ENCODE measurements at regions not wholly inside any gene's neighbourhood (a gene's known extent, or its start where the extent isn't known, plus 50 kb on each side); places are given as distances from the start of the nearest gene placed in this dataset.

GRCh38 chr5:2103940-2104339 lies 221.2 kb upstream of the IRX4 start:
- Histone ChIP-seq H3K36me3 (no peaks in the 10 kb centered on the region), H3K27ac (no peak overlapping the region), H3K4me3 (no peak overlapping the region), H3K27me3 (no peaks in the 10 kb centered on the region), H3K4me1 (no peaks in the 10 kb centered on the region), H3K9me3 (peaks cover 0 to 7% (median 4%) of the 10 kb centered on the region in 3 donors)
- in situ Hi-C loops (cut with MboI; ENCODE audit: low sequenced_read_pairs in 4 of 4) = no loop called here
- intact Hi-C loops (cut with DNase I; ENCODE audit: low total_unique reads) = no loop called here
- TF ChIP-seq POLR2A (IDR thresholded peaks at IDR 0.05) = no peak
- no peak for TF ChIP-seq CTCF (IDR thresholded peaks at IDR 0.05 in 4 of 5, conservative IDR thresholded peaks at IDR 0.05 in 1 of 5)
- ATAC-seq (no peak), DNase-seq (no peak)

- no peak for TF ChIP-seq CTCF (IDR thresholded peaks at IDR 0.05 in 4 of 5, conservative IDR thresholded peaks at IDR 0.05 in 1 of 5)
- TF ChIP-seq POLR2A (IDR thresholded peaks at IDR 0.05) = no peak
- H3K27ac ChIP-seq = no peak overlapping the region
- in situ Hi-C loops (cut with MboI; ENCODE audit: low sequenced_read_pairs in 4 of 4) = no loop called here
- H3K36me3 ChIP-seq = no peaks in the 10 kb centered on the region
- H3K4me1 ChIP-seq = no peaks in the 10 kb centered on the region
- no peak overlapping the region for H3K4me3 ChIP-seq
- intact Hi-C loops (cut with DNase I; ENCODE audit: low total_unique reads) = no loop called here
- no peak for ATAC-seq
- no peak for DNase-seq
- H3K27me3 ChIP-seq = no peaks in the 10 kb centered on the region
- peaks cover 0 to 7% (median 4%) of the 10 kb centered on the region in 3 donors for H3K9me3 ChIP-seq
Measured at GRCh38 chr5:2102819-2103776, 220.4 kb upstream of the IRX4 start.

GRCh38 chr5:2101685-2102084 lies 219.0 kb upstream of the IRX4 start:
- no peak for ATAC-seq
- no peak for DNase-seq
- H3K27me3 ChIP-seq = no peaks in the 10 kb centered on the region
- H3K36me3 ChIP-seq = no peaks in the 10 kb centered on the region
- peaks cover 0 to 2% (median 1%) of the 10 kb centered on the region in 3 donors for H3K9me3 ChIP-seq
- H3K4me3 ChIP-seq = no peak overlapping the region
- in situ Hi-C loops (cut with MboI; ENCODE audit: low sequenced_read_pairs in 4 of 4) (no loop called here), intact Hi-C loops (cut with DNase I; ENCODE audit: low total_unique reads) (no loop called here)
- TF ChIP-seq POLR2A (IDR thresholded peaks at IDR 0.05) = no peak
- no peak for TF ChIP-seq CTCF (IDR thresholded peaks at IDR 0.05 in 4 of 5, conservative IDR thresholded peaks at IDR 0.05 in 1 of 5)
- no peaks in the 10 kb centered on the region for H3K4me1 ChIP-seq
- no peak overlapping the region for H3K27ac ChIP-seq

- in situ Hi-C loops (cut with MboI; ENCODE audit: low sequenced_read_pairs in 4 of 4) = no loop called here
- TF ChIP-seq CTCF (IDR thresholded peaks at IDR 0.05 in 4 of 5, conservative IDR thresholded peaks at IDR 0.05 in 1 of 5) = no peak
- no peak for ATAC-seq
Measured at GRCh38 chr5:2096887-2097505, 214.3 kb upstream of the IRX4 start.

More at GRCh38 chr5:2096887-2097505, 214.3 kb upstream of the IRX4 start:
- Histone ChIP-seq H3K9me3 (no peaks in the 10 kb centered on the region), H3K27me3 (no peaks in the 10 kb centered on the region), H3K36me3 (no peaks in the 10 kb centered on the region), H3K27ac (no peak overlapping the region), H3K4me3 (no peak overlapping the region), H3K4me1 (no peaks in the 10 kb centered on the region)
- no peak for DNase-seq
- intact Hi-C loops (cut with DNase I; ENCODE audit: low total_unique reads) = no loop called here
